Parathyroid adenoma (tissue), 2 donors: ENCODE measurements at regions not wholly inside any gene's neighbourhood (a gene's known extent, or its start where the extent isn't known, plus 50 kb on each side); places are given as distances from the start of the nearest gene placed in this dataset.
A peak's percentile ranks its signal among the peaks of the same experiment; 100 is the strongest.

ENCODE experiments used
- H2AFZ ChIP-seq: fragments of 300-600 bp; sonication (generic); one replicate; pipeline ENCODE4 v1.7.0; 2017; ENCODE audit warnings: antibody characterized with exemption, mild to moderate bottlenecking
- H3K27ac ChIP-seq: fragments of 300-600 bp; sonication (generic); one replicate; pipeline ENCODE4 v1.7.0; 2017
- H3K27me3 ChIP-seq: fragments of 300-600 bp; sonication (generic); one replicate; pipeline ENCODE4 v1.7.0; 2017; ENCODE audit warnings: low read length; ENCODE audit not compliant: control insufficient read depth, insufficient read depth
- H3K36me3 ChIP-seq: fragments of 300-600 bp; sonication (generic); one replicate; pipeline ENCODE4 v1.7.0; 2017; ENCODE audit warnings: low read length; ENCODE audit not compliant: control insufficient read depth, insufficient read depth
- H3K4me1 ChIP-seq: fragments of 300-600 bp; sonication (generic); one replicate; pipeline ENCODE4 v1.7.0; 2017; ENCODE audit warnings: control low read depth
- H3K4me2 ChIP-seq: fragments of 300-600 bp; sonication (generic); one replicate; pipeline ENCODE4 v1.7.0; 2017; ENCODE audit warnings: low read length
- H3K4me3 ChIP-seq: fragments of 300-600 bp; sonication (generic); one replicate; pipeline ENCODE4 v1.7.0; 2017; ENCODE audit warnings: low read depth, low read length
- H3K79me2 ChIP-seq: fragments of 300-600 bp; sonication (generic); one replicate; pipeline ENCODE4 v1.7.0; 2017; ENCODE audit warnings: control low read depth
- H3K9ac ChIP-seq: fragments of 300-600 bp; sonication (generic); one replicate; pipeline ENCODE4 v1.7.0; 2017; ENCODE audit warnings: mild to moderate bottlenecking
- H3K9me3 ChIP-seq: fragments of 300-600 bp; sonication (generic); one replicate; pipeline ENCODE4 v1.7.0; 2017; ENCODE audit warnings: low read length; ENCODE audit not compliant: control insufficient read depth
- CTCF ChIP-seq: fragments of 300-600 bp; sonication (generic); IDR thresholded peaks from one replicate; pipeline ENCODE4 v1.7.0; 2017; ENCODE audit warnings: antibody characterized with exemption, mild to moderate bottlenecking
- donor health status: primary hyperparathyroidism.

DNA sequence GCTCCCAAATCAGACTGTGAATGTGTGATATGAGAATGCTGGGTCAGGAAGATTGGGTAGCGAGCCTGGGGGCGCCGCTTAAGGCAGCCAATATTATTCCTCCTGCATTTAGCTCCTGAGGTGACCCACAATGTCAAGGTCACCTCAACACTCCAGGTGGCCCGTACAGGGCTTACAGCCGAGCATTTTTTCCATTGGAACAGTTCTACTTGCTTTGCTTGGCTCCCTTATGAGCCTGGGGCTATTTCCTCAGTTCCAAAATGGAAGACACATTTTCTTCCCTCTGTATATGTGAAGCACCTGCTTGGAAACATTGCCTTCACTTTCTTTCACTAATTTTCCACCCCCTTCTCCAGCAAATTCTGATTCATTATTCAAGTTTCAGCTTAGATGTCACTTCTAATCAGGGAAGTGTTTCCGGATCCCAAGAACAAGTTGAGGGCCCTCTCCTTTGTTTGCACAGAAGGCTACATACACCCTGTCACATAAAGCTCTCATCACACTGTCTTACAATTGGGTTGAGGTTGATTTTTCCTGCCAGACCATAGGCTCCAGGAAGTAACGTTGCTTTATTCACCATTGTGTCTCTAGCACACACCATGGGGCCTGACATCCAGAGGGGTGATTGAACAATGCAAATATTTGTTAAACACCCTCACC lies 330.2 kb downstream of the PIK3R1 start:
- Histone ChIP-seq H3K9ac (no peak overlapping the region), H3K27ac (peak overlapping the region; percentile 87), H3K4me2 (no peak overlapping the region), H2AFZ (peak overlapping the region; percentile 57), H3K36me3 (no peaks in the 10 kb centered on the region), H3K4me3 (no peak overlapping the region), H3K9me3 (no peaks in the 10 kb centered on the region), H3K79me2 (no peaks in the 10 kb centered on the region), H3K27me3 (no peaks in the 10 kb centered on the region), H3K4me1 (peaks cover 69% of the 10 kb centered on the region)
- TF ChIP-seq CTCF: no peak

- Histone ChIP-seq H2AFZ (peak overlapping the region; percentile 52), H3K27ac (peak overlapping the region; percentile 85), H3K4me2 (no peak overlapping the region), H3K4me3 (no peak overlapping the region), H3K27me3 (no peaks in the 10 kb centered on the region), H3K9ac (no peak overlapping the region), H3K4me1 (peaks cover 72% of the 10 kb centered on the region), H3K9me3 (no peaks in the 10 kb centered on the region), H3K79me2 (no peaks in the 10 kb centered on the region), H3K36me3 (no peaks in the 10 kb centered on the region)
- no peak for TF ChIP-seq CTCF
These were observed 331.5 kb downstream of the PIK3R1 start for GRCh38 chr5:68547056-68547455.

GRCh38 chr5:68547622-68548021 lies 332.1 kb downstream of the PIK3R1 start:
- Histone ChIP-seq H3K27me3 (no peaks in the 10 kb centered on the region), H3K79me2 (no peaks in the 10 kb centered on the region), H3K4me1 (peaks cover 73% of the 10 kb centered on the region), H3K9ac (no peak overlapping the region), H3K27ac (peak overlapping the region; percentile 85), H3K4me2 (no peak overlapping the region), H3K9me3 (no peaks in the 10 kb centered on the region), H3K36me3 (no peaks in the 10 kb centered on the region), H2AFZ (peak overlapping the region; percentile 52), H3K4me3 (no peak overlapping the region)
- TF ChIP-seq CTCF: no peak

GRCh38 chr5:68548959-68549676 lies 333.6 kb downstream of the PIK3R1 start:
- Histone ChIP-seq H3K9me3 (no peaks in the 10 kb centered on the region), H3K4me3 (no peak overlapping the region), H3K79me2 (no peaks in the 10 kb centered on the region), H3K36me3 (no peaks in the 10 kb centered on the region), H3K27me3 (no peaks in the 10 kb centered on the region), H3K4me1 (peaks cover 74% of the 10 kb centered on the region), H3K4me2 (peak overlapping the region; percentile 28), H3K27ac (peak overlapping the region; percentile 85), H3K9ac (no peak overlapping the region), H2AFZ (peak overlapping the region; percentile 47)
- TF ChIP-seq CTCF: no peak

DNA sequence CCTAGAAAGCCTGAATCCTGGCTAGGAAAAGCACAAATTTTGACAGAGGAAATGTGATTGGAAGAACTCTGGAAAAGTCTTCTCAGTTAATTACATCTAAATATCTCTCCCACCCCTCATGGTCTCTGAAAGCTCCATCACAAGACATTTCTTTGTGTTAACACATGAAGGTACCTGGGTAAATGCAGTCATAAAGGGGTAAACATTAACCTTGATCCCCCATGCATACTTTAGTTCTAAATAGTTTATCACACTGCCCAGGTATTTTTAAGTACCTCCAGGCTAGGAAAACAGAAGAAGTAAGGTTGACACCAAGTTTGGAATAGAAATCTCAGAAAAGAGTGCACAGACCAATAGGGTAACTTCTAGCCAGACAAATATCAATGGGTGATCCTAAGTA lies 334.5 kb downstream of the PIK3R1 start:
- peak overlapping the region; percentile 47 for H2AFZ ChIP-seq
- no peaks in the 10 kb centered on the region for H3K36me3 ChIP-seq
- no peaks in the 10 kb centered on the region for H3K27me3 ChIP-seq
- no peak for TF ChIP-seq CTCF
- H3K9ac ChIP-seq: no peak overlapping the region
- no peak overlapping the region for H3K4me3 ChIP-seq
- H3K9me3 ChIP-seq: no peaks in the 10 kb centered on the region
- H3K79me2 ChIP-seq: no peaks in the 10 kb centered on the region
- peak overlapping the region; percentile 85 for H3K27ac ChIP-seq
- no peak overlapping the region for H3K4me2 ChIP-seq
- H3K4me1 ChIP-seq: peaks cover 67% of the 10 kb centered on the region
